ENCODE measurements at regions not wholly inside any gene's neighbourhood (a gene's known extent, or its start where the extent isn't known, plus 50 kb on each side); places are given as distances from the start of the nearest gene placed in this dataset.
"Not testable (repeated sequence)": the region's sequence is repeated elsewhere in the genome, so short reads cannot be mapped to it uniquely, and the experiment has no call there.

DNA sequence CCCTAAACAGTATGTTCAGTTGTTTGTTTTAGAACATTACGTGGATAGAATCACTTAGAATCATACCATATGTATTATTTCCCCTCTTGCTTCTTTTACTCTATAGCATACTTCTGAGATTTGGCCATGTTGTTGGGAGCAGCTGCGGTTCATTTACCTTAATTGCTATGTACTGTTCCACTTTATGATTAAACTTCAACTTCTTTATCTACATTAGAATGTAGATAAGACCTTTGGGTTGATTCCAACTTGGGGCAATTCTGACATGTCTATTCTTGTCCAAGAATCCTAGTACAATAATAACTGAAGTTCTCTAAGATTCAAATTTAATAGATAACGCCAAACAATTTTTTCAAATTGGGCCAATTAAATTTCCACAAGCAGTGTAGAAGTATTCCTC, 80.7 kb downstream of the GRIN2B start:
- DNase-seq (ENCODE audit: low read depth in 2 of 2), result no peak
- TF ChIP-seq, protein P1, sequence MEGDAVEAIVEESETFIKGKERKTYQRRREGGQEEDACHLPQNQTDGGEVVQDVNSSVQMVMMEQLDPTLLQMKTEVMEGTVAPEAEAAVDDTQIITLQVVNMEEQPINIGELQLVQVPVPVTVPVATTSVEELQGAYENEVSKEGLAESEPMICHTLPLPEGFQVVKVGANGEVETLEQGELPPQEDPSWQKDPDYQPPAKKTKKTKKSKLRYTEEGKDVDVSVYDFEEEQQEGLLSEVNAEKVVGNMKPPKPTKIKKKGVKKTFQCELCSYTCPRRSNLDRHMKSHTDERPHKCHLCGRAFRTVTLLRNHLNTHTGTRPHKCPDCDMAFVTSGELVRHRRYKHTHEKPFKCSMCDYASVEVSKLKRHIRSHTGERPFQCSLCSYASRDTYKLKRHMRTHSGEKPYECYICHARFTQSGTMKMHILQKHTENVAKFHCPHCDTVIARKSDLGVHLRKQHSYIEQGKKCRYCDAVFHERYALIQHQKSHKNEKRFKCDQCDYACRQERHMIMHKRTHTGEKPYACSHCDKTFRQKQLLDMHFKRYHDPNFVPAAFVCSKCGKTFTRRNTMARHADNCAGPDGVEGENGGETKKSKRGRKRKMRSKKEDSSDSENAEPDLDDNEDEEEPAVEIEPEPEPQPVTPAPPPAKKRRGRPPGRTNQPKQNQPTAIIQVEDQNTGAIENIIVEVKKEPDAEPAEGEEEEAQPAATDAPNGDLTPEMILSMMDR (IDR thresholded peaks at IDR 0.05; ENCODE audit: low read depth, low read length), result no peak
- H3K4me3 ChIP-seq (replicated peaks in 1 of 2; ENCODE audit: low read depth in 2 of 2, low read length in 2 of 2), result no peak overlapping the region

DNA sequence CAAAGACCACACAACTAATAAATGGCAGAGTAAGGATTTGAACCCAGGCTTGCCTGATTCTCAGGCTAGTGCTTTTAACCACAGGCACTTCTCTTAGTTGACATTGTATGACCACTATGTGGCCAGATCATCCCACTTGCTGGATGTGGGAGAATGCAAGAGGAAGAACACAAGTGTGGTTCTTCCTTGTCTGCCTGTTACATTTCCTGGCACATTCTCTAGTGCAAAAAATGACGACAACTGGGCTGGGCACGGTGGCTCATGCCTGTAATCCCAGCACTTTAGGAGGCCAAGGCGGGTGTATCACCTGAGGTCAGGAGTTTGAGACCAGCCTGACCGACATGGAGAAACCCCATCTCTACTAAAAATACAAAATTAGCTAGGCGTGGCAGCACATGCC, 83.0 kb downstream of the GRIN2B start:
- not testable (repeated sequence) for DNase-seq (ENCODE audit: low read depth in 2 of 2); H3K4me3 ChIP-seq (replicated peaks in 1 of 2; ENCODE audit: low read depth in 2 of 2, low read length in 2 of 2)

DNA sequence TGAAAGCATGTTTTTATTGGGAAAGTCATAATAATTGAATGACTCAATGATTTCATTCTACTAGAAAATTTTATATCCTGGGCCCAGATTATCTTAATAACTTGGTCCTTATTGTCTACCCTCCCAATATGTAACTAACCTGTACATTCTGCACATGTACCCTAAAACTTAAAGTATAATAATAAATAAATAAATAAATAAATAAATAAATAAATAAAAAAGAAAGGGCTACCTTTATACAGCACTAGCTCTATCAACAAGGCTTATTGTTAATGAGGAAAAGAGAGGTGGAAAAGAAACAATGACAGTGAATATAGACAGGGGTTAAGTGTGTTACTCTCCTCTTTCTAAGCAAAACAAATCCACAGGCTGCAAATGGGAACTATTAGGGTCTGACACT, 83.6 kb downstream of the GRIN2B start:
- H3K4me3 ChIP-seq (replicated peaks in 1 of 2; ENCODE audit: low read depth in 2 of 2, low read length in 2 of 2), result no peak overlapping the region
- TF ChIP-seq, protein P1 (IDR thresholded peaks at IDR 0.05; ENCODE audit: low read depth, low read length), result no peak
- no peak for DNase-seq (ENCODE audit: low read depth in 2 of 2)

DNA sequence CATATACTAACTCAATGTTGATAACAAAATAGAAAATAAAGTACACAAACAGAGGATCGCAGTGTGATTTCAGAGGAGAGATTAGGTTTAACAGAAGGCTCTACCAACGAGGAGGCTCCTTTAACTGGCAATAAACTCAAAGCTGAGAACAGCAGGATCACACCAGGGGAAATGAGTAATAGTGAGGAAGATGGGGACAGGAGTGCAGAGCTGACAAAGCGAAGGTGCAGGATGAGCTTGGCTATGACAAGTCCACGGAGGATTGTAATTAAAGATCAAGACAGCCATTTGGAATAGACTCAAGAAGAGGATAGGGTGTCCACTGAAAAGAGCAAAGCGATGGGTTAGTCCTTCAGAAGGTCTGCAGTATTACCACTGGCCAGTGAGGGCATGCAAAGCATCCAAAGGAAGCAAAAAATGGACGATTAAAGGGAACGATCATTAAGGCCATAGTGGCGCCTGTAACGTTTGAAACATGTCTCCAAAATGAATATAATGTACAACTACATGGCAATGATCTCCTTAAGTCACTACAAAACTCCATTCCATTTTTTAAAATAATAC, 85.3 kb downstream of the GRIN2B start:
- DNase-seq (ENCODE audit: low read depth in 2 of 2), result no peak
- no peak overlapping the region for H3K4me3 ChIP-seq (replicated peaks in 1 of 2; ENCODE audit: low read depth in 2 of 2, low read length in 2 of 2)
- TF ChIP-seq, protein P1 (IDR thresholded peaks at IDR 0.05; ENCODE audit: low read depth, low read length), result no peak

DNA sequence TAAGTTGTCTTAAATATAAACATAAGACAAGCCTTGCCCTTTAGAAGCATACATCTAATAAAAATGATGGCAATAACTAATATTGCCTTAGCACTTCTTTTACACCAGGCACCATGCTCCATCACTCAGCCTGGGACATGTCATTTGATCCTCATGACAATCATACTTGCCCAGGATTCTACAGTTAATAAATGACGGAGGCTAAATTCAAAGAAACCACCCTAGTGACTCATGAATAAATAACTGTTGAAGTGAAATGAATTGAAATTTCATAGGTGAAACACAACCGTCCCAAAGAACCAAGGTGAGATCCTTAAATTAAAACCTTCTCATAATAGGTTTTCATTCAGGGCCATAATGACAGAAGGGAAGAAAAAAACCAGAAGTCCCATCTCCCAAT, 89.5 kb downstream of the GRIN2B start:
- TF ChIP-seq, protein P1 (IDR thresholded peaks at IDR 0.05; ENCODE audit: low read depth, low read length), result no peak
- DNase-seq (ENCODE audit: low read depth in 2 of 2), result no peak

DNA sequence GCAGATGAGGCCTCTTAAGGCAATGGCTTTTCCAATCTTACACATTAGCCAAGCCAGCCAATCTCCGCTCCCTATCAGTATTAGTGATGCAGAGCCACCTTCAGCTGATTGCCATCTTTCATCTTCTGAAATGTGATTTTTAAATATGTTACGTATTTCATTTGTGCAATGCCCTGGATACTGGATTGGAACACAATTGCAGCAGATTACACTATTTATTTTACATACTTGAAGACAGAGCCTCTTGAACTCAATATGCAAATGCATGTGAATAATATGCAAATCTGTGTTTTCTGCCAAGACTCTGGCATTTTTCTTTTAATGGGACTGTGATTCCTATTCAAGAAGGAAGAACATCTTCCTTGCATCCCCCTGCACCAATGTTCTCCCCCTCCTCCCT, 90.5 kb downstream of the GRIN2B start:
- no peak overlapping the region for H3K4me3 ChIP-seq (replicated peaks in 1 of 2; ENCODE audit: low read depth in 2 of 2, low read length in 2 of 2)
- DNase-seq (ENCODE audit: low read depth in 2 of 2), result no peak
- TF ChIP-seq, protein P1 (IDR thresholded peaks at IDR 0.05; ENCODE audit: low read depth, low read length), result no peak

More for the DNA sequence above, 89.5 kb downstream of the GRIN2B start:
- no peak overlapping the region for H3K4me3 ChIP-seq (replicated peaks in 1 of 2; ENCODE audit: low read depth in 2 of 2, low read length in 2 of 2)

DNA sequence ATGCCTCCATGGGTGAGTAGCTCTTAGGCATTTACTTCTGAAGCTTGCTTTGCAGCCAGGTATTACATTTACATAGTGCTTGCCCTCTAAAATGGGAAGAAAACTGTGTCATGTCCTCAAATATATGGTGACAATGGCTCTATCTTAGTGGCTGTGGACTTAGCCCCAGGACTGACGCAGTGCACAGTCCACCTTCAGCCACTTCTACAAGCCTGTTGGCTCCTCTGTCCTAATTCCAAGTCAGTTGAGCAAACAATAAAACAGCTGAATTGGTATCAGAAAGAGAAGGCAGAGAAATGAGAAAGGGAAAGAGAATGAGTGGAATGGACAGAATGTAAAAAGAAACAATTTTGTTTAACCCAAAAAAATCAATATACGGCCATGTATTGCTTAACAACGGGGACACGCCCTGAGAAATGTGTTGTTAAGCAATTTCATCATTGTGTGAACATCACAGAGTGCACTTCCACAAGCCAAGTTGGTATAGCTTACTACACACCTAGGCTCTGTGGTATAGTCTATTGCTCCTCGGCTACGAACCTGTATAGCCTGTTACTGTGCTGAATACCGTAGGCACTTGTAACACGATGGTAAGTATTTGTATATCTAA, 93.5 kb downstream of the GRIN2B start:
- TF ChIP-seq, protein P1 (IDR thresholded peaks at IDR 0.05; ENCODE audit: low read depth, low read length), result no peak
- no peak for DNase-seq (ENCODE audit: low read depth in 2 of 2)
- H3K4me3 ChIP-seq (replicated peaks in 1 of 2; ENCODE audit: low read depth in 2 of 2, low read length in 2 of 2), result no peak overlapping the region

All from cardiac fibroblast (primary cell).